Retina (tissue), 1 donor: ENCODE measurements at regions not wholly inside any gene's neighbourhood (a gene's known extent, or its start where the extent isn't known, plus 50 kb on each side); places are given as distances from the start of the nearest gene placed in this dataset.
"Not testable (repeated sequence)": the region's sequence is repeated elsewhere in the genome, so short reads cannot be mapped to it uniquely, and the experiment has no call there.

Experiments used
- DNase-seq: peaks from one replicate; pipeline ENCODE4 v3.0.0-alpha.2; 2016

DNA sequence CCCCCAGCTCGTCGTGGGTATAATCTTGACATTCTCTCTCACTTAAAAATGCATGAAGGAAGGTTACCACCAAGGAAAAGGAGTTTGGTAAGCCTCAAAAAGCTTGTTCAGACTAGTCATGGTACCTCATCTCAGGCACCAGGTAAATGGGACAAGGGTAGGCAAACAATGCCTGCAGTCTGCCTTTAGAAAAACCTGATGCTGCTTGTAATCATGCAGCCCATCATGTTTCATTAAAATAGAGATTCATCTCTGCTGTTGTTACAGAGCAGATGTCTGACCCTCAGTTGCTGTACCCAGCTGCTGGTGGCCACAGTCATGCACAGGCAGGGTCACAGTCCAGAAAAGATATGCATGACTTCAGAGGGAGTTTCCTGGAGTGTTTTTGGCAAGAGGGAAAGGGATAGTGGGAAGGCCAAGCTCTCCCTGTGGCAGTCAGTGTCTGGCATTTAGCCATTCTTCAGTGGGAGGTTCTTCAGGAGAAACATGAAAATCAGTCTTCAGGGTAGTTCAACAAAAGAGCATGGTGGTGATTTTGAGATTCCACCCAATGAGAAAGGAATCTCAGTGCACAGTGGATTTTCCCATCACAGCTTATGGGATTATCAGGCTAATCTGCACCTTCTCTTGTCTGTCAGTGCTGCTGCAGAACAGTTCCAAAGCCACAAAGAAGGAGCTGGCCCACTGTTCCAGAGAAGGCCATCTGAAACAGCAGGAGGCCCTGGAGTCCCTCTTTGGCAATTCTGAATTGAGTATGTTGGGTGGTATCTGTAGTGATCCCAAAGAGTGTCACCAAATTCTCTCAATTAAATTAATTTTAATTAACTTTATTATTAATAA, 202.7 kb upstream of the FRMD6 start:
- no peak for DNase-seq

DNA sequence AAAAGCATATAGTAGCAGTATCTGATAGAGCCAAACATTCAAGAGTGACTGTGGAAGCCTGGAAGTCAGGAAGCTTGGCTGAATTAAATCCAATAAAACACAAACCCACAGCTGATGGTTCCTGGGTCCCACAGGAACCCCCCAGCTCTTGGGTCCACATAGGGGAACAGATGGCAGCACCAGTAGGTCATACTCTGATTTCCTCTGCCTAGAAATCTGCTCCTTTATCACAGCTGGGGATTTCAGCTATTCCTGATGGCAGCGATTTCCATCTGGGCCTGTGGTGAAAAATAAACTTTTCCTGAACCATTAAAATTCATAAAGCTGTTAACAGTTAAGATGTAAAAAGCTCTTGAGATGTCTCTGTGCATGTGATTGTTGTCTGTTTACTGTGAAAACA, 202.0 kb upstream of the FRMD6 start:
- no peak for DNase-seq

DNA sequence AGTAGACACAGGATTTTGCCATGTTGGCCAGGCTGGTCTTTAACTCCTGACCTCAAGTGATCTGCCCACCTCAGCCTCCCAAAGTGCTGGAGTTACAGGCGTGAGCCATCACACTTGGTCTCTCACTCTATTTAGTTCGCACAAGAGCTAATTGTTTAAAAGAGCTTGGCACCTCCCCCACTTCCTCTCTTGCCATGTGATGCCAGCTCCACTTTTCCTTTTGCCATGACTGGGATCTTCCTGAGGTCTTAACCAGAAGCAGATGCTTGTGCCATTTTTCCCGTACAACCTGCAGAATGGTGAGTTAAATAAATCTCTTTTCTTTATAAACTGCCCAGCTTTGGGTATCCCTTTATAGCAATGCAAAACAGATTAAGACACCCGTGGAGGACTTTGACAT, 200.1 kb upstream of the FRMD6 start:
- no peak for DNase-seq

DNA sequence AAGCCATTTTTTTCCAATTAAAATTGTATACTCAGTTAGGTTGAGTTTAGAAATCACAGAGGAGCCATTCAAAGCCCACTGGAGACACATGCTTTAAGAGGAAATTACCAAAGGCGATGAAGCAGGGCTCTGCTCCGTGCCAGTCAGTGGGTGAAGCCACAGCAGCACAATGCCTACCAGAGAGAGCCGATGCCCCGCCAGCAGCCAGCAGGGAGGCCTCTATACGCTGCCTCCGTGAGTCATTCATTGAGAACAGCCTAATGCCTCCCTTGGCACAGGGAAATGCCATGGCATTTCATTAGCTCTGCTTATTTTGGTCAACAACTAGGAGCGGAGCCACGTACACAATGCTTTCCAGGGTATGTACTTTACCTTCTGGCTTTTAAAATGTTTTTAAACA, 197.8 kb upstream of the FRMD6 start:
- DNase-seq, result no peak

DNA sequence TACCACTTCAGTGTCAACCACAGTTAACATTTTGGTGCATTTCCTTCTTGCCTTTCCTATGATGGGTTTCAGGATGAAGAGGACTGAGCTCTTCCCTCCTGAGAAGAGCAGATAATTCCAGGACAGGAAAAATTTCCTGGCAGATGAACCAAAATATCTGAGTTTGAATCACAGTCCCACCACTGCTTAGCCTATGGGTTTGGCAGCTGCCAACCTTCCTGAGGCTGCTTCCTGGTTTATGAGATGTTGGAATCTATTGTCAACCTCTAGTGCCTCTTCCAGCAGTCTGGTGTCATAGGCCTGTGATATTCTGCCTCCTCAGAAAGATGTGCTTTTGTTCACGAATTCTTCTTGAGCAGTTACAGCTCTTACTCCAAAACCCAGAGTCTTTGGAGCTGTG, 197.4 kb upstream of the FRMD6 start:
- DNase-seq, result no peak

DNA sequence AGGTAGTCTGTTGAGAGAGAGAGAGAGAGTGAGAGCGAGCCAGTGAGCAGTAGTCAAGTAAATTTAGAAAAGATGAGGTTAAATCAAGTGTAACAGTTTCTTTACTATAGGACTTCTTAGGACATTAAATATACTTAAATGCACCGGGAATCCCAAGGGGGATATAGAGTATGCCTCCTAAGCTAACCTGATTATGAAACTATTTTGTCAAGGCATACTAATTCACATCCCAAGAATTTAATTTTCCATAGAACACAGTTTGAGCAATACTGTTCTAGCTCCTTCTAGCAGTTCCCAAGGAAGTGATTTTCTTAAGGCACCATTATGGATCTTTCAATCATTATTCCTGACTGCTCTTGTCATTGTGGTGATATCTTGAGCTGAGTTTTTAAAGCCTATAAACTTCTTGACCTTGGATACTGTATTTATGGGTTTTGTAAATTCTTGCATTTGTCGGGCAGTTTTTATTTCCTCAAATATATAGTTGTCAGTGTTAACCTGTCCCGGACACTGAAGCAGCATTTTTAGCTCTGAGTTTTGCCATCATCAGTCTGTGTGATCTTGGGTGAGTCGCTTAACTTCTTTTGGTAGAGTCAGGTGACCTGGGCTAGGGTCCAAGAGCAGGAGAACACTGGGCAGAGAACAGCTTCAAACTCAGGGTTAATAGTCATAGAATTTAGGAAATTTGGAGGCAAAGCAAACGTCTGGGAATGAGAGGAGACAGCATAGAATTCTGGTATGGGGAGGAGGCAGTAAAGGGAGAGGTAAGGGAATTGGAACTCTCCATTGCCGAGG, 196.5 kb upstream of the FRMD6 start:
- DNase-seq, result no peak

DNA sequence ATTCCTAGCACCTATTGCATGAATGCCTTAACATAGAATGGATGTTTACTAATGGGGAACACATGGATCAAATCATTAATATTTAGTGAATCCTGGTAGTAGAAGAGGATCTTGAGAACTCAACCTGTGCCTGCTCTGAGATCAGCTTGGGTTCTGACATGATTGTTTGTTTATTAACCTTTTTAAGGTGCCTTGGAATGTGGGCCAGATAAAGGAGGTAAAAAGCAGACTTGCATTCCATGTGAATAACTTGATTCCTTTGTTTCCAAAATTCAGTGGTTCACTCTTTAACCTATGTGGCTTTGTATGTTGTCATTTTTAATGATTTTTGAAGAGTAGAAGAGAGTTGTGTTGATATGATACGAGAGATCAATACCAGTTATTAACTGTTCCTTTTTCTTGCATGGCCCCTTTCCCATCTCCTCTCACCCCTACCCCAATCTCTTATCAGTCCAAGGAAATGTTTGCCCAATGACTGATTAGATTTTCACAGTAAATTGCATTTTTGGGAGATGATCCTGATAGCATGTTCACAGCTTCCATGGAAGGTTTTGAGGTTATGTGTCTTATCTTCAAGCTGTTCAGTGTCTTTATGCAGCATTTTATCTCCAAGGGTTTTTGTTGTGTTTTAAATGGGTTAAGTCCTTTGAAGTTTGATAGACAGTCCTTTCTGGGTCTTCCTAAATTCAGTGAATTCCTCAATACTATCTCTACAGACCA, 193.7 kb upstream of the FRMD6 start:
- DNase-seq, result no peak

DNA sequence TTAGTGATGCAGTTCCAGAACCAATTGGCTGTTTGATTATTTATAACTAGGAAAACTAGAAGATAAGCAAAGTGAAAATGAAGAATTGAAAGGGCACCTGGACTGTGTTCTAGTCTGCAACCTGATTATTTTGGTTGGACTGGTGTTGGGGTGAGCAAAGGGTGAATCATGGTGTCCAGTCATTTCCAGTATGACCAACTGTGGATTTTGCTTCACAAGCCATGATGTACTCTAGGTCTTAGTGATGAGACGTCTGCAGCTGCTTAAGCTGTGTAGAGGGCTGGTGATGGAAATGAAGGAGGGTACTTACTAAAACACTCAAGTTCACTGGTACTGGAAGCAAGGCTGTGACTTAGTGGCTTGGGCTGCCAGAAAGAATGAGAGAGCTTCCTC, 193.2 kb upstream of the FRMD6 start:
- no peak for DNase-seq

DNA sequence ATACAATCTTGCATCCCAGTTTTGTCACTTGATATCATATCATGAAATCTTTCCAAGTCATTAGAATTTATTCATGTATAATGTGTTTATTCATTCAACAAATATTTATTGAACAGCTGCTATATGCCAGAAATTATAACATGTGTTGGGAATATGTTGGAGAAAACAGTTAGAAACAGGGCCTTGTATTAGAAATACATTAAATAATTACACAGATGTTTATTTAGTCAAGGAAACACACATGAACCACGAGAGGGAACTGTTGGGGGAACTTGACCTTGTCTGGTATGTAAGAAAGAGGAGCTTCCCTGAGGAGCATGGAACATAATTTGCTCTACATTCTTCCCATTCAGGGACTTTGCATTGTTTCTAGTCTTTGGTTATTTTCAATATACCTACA, 191.7 kb upstream of the FRMD6 start:
- no peak for DNase-seq

DNA sequence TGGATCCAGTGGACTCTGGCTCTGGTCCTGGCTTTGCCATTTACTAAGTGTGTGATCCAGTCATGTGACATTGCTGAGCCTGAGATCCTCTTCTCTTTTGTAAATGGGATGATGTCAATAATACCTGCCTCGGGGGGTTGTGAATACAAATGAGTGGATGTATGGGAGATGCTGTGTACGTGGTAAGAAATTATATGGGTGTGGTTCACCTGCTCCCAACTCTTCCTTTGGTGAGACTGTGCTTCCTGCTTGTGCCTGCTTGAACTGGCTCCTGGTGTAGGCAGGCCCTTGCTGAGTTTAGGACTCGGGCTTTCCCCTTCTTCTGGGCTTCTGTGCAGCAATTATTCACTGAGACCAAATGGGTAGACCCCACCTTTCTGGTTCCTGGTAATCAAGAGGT, 189.5 kb upstream of the FRMD6 start:
- no peak for DNase-seq

DNA sequence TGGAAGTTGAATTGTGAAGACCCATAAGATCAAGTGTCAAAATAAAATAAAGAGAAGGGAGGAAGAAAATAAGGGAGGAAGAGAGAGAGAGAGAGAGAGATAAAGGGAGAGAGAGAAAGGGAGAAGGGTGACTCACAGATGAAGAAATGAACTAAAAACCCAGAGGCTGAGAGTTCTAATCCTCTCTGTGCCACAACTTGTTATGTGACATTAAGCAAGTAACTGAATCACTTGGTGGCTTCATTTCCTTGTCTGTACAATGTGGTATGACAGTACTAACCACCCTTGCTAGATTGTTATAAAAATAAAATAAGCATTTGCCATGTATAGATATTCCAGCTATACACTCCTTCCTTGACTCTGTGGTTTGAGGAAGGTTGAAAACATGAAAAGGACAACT, 189.0 kb upstream of the FRMD6 start:
- no peak for DNase-seq

DNA sequence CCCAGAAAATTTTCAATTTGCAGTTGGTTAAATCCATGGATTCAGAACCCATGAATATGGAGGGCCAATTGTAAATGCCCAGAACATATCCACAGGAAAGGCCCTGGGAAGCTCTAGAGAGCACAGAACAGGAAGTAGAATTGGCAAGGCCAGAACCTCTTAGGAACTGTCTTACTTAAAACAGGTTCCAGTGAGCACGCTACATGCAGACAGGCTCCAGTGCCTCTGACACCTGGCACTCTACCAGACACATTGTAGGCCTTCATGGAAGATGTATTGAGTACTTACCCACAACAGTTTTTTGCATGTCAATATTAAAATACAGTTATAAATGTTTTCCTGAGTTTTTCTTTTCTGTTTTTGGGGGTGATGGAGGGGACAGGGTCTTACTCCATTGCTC, 188.2 kb upstream of the FRMD6 start:
- no peak for DNase-seq

DNA sequence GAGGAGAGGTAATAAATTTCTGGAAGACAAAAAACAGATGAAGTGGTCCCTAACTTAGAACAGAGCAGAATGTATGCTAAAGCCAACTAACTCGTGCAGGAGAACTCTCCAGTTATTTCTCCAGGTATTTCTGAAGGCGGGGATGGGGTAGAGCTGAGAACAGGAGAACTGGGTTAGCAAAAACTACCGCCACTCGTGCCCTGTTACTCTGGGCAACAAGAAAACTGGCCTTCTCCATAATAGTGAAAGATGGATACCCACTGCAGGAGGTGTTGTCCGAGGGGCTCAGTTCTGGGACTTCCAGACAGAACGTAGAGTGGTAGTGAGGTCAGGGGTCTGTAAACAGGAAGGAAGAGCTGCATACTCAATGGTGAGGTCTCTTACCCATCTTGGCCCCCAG, 187.3 kb upstream of the FRMD6 start:
- no peak for DNase-seq

DNA sequence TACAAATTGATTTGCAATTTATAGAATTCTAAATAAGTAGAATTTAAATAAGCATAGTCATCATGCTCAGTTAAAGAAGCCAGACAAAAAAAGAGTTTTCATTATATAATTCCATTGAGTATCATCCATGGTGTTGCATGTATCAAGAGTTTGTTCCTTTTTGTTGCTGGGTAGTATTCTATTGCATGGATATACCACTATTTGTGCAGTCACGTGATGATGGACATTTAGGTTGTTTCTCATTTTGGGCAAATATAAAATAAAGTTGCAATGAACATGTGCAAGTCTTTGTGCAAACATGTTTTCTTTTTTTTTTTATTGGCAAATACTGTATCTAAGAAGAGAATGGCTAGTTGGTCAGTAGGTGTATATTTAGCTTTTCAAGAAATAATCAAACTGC, 186.2 kb upstream of the FRMD6 start:
- DNase-seq, result no peak

DNA sequence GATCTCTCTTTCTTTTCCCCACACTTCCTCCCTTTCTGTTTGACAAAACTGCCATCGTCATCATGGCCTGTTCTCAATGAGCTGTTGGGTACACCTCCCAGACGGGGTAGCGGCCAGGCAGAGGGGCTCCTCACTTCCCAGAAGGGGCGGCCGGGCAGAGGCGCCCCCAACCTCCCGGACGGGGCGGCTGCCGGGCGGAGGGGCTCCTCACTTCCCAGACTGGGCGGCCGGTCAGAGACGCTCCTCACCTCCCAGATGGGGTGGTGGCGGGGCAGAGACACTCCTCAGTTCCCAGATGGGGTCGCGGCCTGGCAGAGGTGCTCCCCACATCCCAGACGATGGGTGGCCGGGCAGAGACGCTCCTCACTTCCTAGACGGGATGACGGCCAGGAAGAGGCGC, 184.3 kb upstream of the FRMD6 start:
- not testable (repeated sequence) for DNase-seq

DNA sequence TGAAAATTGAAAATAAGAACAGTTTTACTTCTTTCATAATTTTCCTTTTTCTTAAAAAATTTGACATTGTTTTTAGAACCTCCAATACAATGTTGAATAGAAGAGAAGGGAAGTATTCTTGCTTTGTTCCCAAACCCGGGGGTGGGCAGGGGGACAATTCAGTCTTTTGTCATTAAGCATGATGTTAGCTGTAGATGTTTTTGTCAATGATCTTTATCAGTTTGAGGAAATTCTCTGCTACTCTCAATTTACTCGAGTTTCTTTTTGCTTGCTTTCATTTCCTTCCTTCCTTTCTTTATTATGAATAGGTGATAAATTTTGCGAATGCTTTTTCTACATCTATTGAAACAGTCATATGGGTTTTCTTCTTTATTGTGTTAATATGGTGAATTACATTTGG, 183.2 kb upstream of the FRMD6 start:
- no peak for DNase-seq

DNA sequence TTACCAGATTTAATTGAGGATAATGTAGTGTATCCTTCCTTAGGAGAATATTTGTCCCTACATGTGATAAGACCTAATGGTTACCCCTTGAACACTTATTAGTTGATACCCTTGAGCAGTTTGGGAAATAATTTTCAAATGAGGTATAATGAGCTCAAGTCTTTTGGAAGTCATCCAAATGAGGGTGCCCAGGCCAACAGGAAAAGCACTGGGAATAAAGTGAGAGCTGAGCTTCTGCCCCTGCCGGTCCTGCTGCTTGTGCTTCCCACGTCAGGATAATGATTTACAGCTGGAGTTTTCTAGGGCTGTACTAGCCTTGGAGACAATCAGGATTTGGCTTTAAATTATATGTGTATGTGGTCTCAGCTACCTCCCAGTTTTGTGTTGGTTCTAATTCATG, 178.8 kb upstream of the FRMD6 start:
- DNase-seq, result no peak

DNA sequence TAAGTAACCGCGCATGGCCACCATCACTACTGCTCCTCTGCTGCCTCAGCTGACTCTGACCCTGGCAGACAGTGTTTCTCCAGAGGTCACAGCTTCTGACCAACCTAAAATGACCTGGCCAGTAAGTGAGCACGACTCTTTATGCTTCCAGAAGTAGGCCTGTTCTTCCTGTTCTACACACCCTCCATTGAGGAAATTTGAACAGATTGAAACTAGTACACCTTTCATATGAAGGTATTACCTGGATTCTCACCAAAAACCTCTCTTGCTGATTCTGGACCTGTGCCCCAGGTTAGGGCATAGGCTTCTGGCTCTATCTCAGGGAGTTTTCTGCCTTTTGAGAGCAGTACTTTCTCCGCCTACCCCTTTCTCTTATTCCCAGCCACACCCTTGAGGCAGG, 178.4 kb upstream of the FRMD6 start:
- no peak for DNase-seq

DNA sequence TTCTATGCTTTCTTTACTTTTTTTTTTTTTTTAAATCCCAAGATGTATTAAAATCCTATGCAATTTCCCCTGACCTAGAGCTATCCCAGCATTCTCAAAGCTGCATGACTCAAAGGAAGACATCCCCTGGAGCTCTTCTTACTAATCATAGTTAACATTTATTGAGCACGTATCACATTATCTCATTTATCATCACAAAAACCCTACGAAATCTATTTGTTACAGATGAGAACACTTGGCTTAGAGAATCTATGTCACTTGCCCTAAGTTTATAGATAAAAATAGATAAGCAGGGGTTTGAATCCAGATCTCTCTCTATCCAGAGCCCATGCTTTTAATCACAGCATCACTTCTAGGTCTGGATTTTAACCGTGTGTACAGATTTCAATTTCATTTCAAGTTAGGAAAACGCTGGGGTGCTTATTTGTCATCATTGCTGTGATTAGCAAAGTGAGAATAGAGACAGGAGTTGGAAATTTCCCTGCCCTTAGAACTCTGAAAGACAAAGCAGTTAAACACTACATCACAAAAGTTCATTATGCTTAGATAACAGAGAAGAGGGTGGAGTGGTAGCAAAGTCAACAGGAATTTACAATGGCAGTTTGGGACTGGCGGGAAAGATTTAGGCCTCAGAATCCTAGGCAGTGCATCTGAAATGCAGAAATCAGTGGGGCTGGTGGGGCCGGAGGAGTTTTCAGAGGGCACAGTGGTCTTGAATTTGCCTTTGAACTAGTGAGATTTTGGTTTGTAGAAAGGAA, 177.7 kb upstream of the FRMD6 start:
- DNase-seq, result no peak

DNA sequence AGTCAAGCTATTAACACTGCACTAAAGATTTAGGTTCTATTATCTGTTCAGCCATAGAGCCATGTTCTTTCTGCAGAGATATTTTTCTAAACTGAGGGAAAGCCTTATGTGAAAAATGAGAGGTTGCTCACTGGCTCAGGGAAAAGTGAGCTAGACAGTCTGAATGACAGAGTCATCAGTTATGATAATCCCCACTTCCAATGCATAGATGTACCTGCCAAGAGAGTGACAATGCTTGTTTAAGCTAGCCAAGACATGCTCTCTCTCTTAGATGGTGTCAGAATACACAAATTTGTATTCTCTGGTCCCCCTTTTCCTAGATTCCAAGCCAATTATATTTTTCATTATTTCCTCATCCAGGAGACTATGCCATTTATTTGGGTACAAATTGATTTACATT, 176.9 kb upstream of the FRMD6 start:
- no peak for DNase-seq

DNA sequence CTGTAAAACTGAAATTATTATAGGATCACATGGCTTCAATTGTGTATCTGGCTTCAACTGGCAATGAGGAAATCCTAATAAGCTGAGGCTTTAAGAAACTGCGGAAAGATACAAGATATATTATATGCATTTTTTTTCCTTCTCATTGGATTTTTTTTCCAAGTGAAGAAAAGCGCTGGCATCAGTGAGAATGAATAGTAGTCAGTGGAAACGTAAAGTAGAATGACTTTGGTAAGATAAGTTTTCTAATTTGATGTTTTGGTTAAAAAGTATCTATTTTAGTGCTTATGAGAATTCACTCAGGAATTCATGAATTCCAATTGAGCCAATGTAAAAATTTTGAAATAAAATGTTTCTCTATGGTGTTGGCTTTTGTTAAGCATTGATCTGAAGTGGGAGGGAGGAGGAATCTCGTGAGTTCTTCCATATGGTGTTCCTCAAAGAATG, 173.5 kb upstream of the FRMD6 start:
- DNase-seq, result no peak

DNA sequence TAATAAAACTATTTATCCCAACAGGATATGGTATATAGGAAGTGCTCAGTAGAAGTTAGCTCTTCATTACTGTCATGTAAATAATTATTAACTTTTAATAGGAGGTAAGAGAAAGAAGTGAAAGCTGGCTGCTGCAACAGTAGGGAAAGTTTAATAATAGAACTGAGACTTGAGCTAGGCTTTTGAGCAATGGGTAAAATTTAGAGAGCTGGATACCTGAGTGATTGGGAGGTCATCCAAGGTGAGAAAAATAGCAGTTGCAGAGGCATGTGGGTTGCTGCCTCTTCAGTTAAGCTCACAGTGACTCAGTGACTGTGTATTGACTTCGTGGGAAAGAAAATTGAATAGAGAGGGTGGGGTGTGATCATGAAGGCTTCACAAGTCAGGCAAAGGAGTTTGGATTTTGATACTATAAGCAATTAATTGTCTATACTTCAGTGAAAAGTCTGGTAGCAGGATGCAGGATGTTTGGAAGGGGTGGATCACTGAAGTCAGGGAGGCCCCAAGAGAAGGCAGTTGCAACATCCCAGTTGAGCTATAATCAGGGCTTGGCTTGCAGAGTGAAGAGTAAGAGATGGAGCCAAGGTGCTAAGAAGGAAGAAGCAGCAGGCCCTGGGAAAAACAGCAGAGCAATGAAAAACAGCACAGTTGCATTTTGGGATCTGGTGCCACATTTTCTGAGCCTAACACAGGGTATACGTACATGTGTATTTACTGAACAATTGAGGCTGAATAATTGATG, 172.0 kb upstream of the FRMD6 start:
- DNase-seq, result no peak
